ENCODE measurements at regions not wholly inside any gene's neighbourhood (a gene's known extent, or its start where the extent isn't known, plus 50 kb on each side); places are given as distances from the start of the nearest gene placed in this dataset.
A peak's percentile ranks its signal among the peaks of the same experiment; 100 is the strongest.
"Not testable (repeated sequence)": the region's sequence is repeated elsewhere in the genome, so short reads cannot be mapped to it uniquely, and the experiment has no call there.

DNA sequence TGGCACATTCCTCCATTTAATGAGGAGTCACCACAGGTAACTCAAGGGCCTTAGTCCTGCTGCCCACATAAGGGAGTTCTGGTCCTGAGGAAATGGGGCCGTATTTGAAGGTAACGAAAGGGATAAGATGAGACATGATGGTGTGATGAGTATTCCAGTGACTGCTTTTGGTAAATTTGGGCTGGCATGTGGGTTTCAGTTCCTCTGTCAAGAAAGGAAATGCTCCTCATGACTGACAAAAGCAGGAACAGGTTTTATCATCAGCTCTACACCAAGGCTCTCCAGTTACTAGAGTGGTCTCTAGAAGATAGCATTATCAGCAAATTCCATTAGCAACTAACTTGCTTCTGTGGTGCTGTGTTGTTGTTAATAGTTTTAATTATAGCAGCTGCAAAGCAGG is 161.8 kb upstream of the PTPN20 start:
- DNase-seq = not testable (repeated sequence)

DNA sequence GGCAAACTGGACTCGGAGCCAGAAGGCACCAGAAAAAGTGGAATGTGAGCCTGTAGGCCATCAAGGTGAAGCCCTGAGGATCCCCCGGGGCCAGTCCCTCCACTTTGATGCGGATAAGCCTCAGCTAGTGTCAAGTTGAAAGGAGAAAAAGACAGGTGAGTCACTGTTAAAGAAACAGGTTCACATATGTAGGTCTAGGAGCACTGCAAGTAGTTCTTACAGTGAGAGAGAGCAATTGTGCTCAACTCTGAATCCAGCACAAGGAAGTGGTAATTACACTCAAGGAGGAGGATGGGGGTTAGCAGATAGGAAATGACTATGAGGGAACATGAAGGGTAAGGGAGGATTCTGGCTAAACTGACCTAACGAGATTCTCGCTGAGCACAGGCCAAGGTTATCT is 157.5 kb upstream of the PTPN20 start:
- DNase-seq = not testable (repeated sequence)

DNA sequence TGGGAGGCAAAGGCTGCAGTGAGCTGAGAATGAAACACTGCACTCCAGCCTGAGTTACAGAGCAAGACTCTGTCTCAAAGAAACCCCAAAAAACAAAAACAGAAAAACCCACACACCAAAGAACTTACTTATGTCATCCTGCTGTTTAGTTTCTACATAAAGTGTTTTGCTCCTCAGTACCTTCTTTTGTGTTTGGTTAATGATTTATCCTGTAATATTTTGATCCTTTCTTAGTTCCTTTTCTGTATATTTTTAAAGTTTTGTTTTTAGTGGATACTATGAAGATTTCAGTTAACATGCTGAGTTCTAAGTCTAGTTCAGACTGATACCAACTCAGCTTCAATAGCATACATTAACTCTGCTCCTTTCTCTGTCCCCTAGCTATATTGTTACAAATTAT is 149.8 kb upstream of the PTPN20 start:
- DNase-seq = not testable (repeated sequence)

DNA sequence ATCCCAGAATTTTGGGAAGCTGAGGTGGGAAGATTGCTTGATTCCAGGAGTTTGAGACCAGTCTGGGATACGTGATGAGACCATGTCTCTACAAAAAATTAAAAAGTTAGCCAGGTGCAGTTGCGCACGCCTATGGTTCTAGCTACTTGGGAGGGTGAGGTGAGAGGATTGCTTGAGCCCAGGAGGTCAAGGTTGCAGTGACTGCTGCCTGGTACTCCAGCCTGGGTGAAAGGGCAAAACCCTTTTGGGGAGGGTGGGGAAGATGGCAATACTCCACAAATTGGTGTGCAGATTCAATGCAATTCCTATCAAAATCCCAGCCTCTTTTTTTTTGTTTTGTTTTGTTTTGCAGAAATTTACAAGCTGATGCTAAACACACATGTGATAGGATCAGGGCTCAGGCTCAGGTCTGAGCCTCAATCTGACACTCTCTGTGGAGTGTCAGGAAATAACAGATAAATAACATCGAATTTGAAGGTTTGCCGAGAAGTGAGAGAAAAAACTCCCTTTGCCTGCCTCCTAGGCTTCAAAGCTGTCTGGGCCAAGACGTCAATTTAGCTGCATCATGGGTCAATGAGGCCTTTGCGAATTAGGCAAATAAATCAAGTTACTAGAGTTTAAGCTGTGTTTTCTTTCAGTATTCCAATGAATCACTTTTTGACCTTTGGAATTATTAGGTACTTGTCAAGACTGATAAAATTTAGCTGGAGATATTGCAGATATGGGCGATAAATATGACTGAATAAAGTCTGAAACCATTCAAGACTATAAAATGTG is 142.5 kb upstream of the PTPN20 start:
- not testable (repeated sequence) for DNase-seq

DNA sequence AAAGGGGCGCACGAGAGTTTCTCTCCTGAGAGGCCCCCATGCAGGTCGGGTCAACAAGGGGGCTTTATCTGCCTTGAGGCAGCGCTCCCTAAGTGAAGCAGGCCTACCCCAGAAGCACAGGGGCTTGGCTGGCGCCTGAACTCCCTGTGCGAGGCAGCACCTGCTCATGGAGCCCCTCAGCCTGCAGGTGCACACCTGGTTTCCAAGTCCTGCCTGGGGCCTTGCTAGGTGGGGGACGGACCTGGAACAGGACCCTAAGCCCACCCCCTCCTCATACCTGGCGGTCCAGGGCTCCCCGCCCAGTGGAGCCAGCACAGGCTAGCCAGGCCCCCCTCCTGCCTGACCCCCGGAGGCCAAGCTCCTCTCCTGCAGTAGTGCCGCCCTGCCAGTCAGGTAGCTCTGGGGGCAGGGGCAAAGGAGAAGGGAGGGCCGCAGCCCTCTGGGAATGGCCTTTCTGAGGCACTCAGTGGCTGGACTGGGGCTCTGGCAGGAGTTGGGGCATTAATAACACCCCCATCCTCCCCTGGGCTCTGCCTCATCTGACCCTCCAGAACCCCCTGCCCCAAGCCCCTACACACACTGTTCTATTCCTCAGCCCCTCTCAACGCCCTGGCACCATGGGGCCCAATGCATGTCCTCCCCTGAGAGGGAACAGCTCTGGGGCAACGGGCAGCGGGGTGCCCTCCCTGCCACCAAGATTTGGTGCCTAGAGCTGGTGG is 137.9 kb upstream of the PTPN20 start:
- DNase-seq = not testable (repeated sequence)

DNA sequence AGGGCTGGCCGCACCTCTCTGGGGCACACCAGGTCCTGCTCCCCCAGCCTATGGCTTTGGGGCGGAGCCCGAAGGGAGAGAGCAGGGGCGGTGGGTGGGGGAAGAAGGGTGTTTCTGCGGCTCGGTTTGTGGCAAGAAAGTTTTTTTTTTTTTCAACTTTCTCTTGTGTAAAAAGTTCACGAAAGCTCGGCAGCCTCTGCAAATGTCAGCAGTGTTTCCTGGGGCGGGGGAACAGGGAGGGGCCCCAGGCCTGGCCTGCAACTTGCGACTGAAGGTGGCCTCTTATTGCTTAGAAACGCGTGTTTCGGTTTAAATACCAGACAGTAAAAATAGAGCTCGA is 137.4 kb upstream of the PTPN20 start:
- DNase-seq = peak; percentile 48

DNA sequence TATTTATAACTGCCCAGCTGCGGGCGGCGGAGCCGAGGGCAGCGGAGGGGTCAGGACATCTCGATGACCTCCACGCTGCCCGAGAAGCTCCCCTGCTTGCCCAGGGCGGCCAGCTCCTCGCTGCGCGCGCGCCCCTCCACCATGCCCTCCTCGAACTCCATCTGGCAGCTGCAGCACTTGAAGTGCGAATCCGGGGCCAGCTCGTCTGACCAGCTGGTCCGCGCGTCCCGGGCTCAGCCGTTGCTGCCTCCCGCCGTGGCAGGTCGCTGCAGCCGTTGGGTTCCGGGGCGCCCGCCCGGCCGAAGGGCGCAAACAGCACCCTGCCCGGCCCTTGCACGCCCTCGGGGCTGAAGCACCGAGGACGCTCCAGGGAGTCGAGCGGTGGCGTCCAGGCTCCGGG is 136.9 kb upstream of the PTPN20 start:
- DNase-seq = not testable (repeated sequence)

DNA sequence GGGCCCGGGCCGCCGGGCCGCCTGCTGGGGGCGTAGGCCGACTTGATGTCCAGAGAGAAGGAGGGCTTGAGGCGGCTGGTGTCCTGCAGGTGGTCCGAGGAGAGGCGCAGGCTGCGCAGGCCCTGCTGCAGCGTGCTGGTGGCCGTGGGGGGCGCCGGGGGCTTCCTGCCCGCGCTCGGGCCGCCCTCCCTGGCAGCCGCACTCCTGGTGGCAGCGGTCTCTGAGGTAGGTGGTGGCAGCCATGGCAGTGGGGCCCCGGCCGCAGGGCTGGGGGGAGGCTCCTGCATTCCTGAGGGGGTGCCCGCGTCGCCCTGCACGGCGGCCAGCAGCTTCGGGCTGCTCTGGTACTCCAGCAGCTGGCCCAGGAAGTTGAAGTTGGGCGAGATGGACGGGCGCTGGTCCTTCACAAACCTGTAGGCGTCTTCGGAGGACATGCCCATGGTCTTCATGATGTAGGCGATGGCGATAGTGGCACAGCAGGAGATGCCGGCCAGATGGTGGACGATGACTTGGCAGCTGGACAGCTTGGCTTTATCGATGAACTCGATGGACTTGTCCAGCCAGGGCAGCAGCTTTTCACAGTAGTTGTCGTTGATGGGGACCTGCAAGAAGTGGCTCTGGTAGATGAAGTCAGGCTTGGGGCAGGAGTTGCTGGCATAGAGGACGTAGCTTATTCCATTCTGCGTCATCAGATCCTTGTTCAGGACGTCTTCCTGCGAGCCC is 136.1 kb upstream of the PTPN20 start:
- not testable (repeated sequence) for DNase-seq

DNA sequence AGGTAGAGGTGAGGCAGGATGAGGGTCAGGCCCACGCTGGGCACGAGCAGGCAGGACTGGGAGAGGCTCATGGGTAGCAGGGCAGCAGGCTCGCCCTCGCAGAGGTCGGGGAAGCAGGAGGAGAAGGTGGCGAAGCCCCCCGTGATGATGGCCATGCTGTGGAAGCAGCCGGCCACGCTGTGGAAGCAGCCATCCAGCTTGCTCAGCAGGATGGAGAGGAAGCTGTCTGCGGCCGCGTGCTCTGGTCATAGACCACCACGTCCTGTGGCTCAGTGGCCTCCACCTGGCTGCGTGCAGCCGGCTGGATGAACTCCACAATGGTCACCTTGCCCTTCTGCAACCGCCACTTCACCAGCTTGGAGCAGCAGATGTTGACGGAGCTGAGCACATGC is 135.6 kb upstream of the PTPN20 start:
- DNase-seq = not testable (repeated sequence)

DNA sequence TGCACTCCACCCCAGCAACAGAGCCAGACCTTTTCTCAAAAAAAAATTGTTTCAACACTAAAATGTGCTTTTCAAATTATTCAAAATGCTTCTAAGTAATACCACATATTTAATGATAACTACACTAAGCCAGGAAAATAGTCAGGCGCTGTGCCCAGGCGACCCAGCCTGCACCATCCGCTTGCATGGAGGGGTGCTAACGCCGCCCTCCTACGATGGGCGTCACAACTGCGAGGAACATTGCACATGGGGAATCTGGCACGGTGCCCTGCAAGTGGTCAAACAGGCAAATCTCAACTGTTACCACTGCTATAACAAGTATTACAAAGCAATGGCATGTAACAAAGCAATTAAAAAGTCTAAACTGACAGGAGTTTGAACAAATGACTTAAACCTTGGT is 131.7 kb upstream of the PTPN20 start:
- not testable (repeated sequence) for DNase-seq

DNA sequence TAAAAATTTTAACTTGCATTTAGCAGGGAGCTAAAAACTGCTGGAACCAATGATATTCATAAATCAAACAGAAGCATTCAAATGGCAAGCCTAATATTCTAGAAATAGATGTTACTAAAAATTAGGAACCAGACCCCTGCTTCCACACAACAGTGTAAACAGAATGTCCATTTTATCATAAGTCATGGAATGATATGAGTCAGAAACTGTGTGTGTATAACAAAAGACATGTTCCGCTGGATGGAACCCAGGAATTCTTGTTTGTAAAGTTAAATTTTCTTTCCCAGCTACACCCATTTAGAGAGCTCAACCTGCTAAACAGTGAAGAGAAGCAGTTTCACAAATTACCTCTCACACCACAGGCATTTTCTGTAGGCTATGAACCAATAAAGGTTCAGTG is 131.1 kb upstream of the PTPN20 start:
- DNase-seq = not testable (repeated sequence)

DNA sequence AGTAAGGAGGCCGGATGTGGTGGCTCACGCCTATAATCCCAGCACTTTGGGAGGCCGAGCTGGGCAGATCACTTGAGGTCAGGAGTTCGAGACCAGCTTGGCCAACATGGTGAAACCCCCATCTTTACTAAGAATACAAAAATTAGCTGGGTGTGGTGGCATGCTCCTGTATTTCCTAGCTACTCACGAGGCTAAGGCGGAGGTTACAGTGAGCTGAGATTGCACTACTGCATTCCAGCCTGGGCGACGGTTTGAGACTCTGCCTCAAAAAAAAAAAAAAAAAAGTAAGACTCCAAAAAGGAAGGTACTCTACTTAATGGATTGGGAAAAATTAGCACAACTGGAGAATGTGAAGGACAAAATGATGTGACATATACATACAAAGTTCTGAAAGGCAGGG is 130.2 kb upstream of the PTPN20 start:
- DNase-seq = not testable (repeated sequence)

DNA sequence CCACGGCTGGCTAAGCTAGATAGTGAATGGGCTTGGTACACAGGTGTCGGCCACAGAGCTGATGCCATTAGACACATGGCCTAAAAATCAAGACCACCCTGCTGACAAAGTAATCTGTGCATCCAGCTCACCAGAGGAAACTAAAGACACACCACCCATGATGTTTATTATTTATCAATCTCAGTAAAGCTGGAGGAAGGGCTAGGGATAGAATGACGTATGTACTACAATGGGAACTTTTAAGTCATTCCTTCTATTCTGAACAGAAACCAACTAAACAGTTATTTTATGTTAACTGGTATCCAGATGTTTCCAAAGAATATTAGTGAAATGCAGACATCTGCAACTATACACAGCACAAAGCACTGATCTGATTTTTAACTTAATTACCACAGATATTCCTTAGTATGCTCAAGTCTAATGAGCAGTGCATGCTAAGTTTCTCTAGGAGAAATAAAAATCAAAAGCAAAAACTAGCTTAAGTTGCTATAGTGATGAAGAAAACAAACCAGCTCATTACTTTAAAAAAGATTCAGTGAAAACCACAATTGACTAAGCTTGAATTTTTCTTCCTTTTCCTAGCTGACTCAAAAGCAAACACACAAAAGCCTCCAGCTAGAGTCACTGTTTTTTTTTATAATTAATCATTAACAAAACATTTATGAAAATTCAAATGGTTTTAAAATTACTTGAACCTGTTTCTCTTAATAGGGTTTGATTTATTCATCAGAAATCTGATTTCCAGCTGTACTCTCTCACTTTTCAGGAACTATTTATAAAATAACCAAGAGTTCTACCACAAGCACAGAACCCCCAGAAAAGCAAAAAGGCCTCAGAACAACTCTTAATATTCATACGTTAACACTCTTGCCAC is 129.0 kb upstream of the PTPN20 start:
- not testable (repeated sequence) for DNase-seq

DNA sequence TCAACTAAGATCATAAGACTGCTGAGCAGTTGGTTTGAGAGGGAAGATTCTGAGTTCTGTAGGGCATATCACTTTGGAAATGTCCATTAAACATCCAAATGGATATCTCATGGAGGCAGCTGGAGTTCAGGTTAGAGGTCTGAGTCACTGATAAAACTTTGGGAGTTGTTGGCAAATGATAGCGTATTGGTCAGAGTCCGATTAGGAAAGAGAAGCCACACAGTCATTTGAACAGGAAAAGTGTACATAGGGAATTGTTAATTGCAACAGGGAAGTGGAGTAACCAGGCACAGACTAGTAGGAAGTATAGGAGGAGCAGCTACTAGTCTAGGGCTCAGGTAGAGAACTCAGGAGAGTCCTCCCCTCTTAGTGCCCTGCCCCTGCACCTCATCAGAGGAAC is 126.6 kb upstream of the PTPN20 start:
- DNase-seq = not testable (repeated sequence)

DNA sequence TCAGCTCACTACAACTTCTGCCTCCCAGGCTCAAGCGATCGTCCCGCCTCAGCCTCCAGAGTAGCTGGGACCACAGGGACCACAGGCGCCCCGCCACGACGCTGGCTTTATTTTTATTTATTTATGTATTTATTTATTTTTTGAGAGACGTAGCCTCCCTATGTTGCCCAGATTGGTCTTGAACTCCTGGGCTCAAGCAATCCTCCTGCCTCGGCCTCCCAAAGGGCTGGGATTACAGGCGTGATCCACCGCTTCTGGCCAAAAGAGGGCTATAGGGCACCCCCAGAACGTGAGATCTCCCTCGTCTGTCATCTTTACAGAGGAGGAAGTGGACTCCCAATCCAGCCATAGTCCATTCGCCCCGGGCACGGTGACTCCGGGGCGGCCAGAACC is 125.1 kb upstream of the PTPN20 start:
- DNase-seq = not testable (repeated sequence)

DNA sequence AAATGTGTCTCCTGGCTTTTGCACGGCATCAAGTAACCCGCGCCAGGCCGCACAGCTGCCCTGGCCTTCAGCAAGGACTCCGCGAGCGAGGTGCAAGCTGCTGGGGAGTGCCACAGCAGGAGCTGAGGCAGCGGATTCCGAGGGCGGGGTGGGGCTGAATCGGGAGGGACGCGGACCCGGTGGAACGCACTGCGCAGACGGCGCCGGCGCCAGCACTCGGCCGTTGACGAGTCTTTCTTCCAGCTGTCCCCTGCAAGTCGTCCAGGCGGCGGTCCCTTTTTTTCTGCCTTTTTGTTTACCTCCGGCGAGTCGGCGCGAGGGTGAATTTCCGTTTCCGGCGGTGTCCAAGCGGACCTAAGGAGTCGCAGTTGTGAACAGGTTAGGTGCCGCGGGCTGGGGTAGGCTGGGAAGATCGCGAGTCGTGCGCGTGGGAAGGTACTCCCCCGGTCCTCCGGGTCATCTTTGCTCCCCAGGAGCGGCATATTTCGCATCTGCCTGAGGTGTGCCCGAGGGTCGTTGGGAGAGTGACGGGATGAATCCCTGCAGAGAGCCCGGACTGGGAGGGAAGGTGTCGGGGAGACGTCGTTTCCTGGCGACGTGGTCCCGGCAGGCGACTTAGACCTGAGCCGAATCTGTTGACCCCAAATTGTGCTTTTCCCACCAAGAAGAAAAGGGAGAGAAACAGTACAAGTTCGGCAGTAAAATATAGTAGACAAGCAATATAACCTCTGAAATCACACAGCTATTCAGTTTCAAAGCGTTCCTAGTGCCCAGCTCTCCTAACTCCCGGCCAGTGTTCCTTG is 124.5 kb upstream of the PTPN20 start:
- peak; percentile 78 for DNase-seq

DNA sequence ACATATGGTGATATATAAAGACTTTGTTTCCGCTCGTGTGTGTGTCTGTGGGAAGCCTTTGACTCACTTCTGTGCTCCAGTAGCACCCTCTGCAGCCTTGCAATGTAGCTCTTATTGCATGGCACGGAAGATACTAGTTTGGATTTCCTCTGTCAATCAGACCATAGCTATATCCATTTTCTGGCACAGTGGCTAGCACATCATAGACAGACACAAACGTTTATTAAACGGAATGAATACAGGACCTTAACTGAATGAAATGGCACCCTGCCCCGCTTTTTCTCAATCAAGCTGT is 124.0 kb upstream of the PTPN20 start:
- peak; percentile 37 for DNase-seq

DNA sequence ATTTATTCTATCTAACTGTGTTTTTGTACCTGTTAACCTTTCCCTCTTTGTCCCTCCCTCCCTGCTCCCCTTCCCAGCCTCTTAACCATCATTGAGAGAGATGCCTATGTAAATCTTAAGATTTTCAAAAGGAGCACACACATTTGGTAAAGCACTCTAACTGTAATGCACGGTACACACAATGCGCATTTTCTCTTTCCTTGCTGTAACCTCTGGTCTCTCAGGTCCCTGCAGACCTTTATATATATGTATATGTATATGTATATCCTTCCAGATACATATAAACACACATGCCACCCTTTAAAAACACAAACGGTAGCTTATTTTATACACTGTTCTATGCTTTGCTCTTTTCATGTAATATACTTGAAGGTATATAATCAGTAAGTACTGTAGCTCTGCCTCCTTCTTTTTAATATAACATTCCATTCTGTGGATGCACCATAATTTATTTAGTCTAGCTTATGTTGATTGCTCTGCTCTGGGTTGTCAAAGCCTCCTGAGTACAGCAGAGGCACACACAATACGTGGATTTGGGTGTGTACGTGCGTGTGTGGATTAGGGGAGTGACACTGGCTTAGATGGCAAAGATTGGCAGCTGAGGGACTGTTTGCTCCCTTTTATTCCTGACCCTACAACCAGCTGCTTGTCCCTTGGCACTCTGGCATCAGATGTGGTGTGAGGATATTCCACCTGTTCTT is 118.4 kb upstream of the PTPN20 start:
- not testable (repeated sequence) for DNase-seq

DNA sequence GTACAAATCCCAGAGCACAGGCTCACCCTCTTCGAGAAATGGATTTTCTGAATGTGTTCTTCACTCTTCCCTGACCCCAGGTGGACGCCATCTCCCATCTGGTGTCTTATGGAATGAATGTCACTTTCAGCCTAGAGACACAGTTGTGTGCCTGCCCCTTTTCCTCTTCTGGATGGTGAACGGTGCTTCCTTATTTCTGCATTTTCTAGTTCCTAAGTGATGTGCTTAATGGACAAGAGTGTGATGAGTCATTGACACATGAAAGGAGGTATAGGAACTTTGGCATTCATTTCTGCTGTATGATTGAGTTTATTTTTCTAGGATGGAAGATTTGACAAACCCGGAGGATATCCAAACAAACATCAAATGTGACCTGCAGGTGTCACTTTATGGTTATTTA is 114.9 kb upstream of the PTPN20 start:
- not testable (repeated sequence) for DNase-seq

DNA sequence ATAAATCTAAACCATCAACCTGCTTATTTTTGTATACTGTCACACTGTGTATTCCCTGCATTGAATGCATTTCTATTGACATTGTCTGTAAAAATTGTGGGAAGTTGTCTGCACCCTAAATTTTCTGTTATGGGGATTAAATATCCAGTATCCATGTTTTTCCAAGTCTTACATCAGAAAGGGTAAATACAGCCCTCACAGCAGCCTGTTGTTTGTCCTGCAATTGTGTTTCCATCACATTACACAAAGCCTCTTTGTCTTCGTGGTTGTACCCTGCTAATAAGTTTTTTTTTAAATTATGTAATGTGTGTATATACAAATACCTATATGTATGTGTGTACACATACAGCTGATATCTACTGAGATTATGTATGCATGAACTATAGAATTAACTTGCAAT is 109.2 kb upstream of the PTPN20 start:
- not testable (repeated sequence) for DNase-seq

DNA sequence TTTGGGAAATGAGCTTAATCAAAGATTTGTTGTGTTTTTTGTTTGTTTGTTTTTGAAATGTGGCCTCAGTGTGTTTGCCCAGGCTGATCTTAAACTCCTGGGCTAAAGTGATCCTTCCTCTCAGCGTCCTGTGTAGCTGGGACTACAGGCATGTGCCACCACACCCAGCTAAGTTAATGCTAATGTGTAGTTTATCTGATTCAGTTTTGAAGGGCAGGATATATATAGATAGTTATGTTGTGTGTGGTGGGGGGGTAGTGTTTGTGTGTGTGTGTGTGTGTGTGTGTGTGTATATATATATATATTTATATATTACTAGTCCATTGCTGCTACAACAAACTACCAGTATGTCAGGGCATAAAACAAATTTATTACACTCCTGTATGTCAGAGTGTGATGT is 108.1 kb upstream of the PTPN20 start:
- not testable (repeated sequence) for DNase-seq

Measured in stimulated activated CD8-positive, alpha-beta memory T cell treated with anti-CD3 and anti-CD28 coated beads, Interleukin-4, amount 100 ng/mL, for 48 hours (primary cell).